Superior temporal gyrus (tissue), 1 donor: ENCODE measurements at regions not wholly inside any gene's neighbourhood (a gene's known extent, or its start where the extent isn't known, plus 50 kb on each side); places are given as distances from the start of the nearest gene placed in this dataset.

Experiments used
- DNase-seq: peaks from one replicate; pipeline ENCODE4 v3.0.0-alpha.2; 2016; ENCODE audit errors: extremely low spot score

DNA sequence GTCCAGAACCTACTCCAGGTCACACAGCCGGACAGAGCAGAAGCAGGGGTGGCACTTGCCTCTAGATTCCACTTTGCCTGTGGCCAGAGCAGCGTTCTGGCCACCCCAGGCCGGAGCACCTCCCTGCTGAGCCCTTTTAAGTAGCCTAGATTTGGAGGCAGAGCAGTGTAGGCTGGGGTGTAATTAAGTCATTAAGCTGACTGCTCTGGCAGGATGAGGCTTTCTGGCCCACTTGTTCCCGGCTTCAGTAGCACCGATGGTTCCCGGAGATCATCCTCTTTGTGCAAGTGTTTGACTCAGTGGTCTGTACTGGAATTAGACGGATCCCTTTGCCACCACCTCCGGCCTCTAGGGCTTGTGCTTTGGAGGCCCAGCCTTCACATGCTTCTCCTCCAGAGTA lies 281.9 kb upstream of the ANKRD55 start:
- DNase-seq = no peak

- no peak for DNase-seq
Measured at GRCh38 chr5:56514245-56514644, 281.1 kb upstream of the ANKRD55 start.

DNA sequence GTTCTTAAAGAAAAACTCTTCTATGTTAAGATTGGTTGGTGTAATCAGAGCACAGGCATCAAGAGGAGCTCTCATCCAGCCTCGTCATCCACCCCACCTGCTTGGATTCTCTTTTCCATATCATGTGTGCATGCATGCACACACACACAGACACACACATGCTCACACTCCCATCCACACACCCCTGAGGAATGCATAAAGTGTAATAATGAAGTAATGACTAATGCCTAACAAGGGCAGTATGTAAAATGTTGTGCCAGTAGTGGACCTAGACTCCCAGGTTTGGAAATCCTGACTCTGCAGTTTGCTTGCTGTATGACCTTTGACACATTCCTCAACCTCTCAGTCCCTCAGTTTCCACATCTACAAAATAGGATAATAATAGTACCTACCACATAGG lies 280.0 kb upstream of the ANKRD55 start:
- DNase-seq = no peak

GRCh38 chr5:56512313-56512996 lies 279.3 kb upstream of the ANKRD55 start:
- no peak for DNase-seq

- DNase-seq = no peak
Measured at GRCh38 chr5:56511326-56511841, 278.3 kb upstream of the ANKRD55 start.

DNA sequence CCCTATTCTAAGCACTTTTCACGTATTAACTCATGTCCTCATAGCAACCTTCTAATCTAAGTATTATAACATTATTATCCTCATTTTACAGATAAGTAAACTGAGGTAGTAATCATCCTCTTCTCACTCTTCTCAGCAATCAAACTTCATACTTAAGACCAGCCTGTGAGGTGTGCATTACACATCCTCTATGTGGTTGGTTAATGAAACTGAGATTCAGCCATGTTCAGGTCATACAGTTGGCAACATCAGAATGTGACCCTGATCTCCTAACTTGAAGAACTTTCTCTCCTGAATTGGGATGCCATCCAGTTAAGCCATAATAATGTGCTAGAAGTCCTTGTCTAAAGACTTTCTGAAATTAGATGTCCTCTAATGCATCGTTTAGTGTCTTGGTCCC lies 275.1 kb upstream of the ANKRD55 start:
- no peak for DNase-seq

GRCh38 chr5:56507351-56507930 lies 274.3 kb upstream of the ANKRD55 start:
- no peak for DNase-seq

DNA sequence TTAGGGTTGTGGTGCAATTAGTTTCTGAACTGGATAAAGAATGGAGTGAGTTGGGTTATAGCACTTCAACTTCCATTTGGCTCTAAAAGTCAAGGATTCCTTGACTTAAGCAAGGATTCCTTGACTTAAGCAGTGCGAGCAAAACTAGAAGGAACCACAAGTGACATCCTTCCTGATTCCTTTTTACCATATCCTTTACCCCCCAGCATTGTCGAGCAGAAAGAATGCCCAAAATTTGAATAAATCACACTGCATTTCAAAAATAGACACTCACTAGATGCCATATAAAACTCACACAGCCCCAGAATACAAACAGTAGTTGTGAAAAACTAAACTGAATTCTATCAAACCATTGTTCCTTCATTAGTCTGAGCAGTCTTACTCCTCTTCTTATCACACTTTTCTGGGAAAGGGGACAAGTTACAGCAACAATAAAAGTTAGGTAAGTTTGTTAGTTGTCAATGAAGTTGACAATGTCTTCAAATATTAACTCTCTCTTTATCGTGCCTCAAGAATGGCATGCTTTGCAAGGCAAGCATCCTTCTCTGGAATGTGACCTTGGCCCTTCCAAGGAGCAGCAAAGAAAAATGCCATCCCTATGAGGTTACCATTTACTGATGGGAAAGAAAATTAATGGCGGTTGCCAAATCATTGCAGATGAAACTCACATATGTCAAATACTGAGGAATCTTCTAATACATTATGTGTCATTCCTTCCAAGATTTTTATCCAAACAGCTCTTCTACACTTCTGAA lies 273.3 kb upstream of the ANKRD55 start:
- no peak for DNase-seq

GRCh38 chr5:56503929-56504328 lies 270.8 kb upstream of the ANKRD55 start:
- DNase-seq = no peak

- no peak for DNase-seq
Measured at GRCh38 chr5:56501781-56502557, 268.8 kb upstream of the ANKRD55 start.

DNA sequence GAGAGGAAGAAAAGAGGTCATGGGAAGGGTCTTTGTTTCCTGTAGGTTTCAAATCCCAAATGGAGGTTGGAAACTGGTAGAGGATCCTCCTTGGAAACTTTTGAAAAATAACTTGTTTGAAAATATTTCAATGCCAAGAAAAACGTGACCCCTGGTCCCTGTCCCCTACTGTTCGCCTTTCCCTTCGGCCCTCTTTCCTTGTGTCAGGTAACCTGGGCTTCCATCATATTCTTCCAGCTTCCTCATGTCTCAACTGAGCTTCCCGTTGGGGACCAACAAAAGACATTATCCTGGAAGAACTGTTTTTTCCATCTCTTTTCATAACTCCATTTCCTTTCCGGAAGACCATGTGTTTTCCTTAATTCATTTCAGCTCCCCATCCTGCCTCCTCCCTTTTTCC lies 266.8 kb upstream of the ANKRD55 start:
- DNase-seq = no peak

GRCh38 chr5:56499491-56499890 lies 266.4 kb upstream of the ANKRD55 start:
- no peak for DNase-seq

DNA sequence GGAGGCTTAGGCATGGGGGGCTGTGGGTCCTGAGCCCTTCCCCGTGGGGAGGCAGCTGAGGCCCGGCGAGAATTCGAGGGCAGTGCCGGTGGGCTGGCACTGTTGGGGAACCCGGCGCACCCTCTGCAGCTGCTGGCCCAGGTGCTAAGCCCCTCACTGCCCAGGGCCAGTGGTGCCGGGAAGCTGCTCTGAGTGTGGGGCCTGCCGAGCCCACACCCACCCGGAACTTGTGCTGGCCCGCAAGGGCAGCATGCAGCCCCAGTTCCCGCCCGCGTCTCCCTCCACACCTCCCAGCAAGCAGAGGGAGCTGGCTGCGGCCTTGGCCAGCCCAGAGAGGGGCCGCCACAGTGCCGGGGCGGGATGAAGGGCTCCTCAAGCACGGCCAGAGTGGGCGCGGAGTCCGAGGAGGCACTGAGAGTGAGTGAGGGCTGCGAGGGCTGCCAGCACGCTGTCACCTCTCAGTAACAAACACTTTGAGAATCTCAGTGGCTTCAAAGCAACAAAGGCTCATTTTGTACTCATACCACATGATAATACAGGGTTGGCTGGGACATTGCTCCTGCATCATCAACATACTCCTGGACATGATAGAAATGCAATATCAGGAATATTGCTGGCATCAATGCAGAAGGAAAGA lies 265.7 kb upstream of the ANKRD55 start:
- no peak for DNase-seq

DNA sequence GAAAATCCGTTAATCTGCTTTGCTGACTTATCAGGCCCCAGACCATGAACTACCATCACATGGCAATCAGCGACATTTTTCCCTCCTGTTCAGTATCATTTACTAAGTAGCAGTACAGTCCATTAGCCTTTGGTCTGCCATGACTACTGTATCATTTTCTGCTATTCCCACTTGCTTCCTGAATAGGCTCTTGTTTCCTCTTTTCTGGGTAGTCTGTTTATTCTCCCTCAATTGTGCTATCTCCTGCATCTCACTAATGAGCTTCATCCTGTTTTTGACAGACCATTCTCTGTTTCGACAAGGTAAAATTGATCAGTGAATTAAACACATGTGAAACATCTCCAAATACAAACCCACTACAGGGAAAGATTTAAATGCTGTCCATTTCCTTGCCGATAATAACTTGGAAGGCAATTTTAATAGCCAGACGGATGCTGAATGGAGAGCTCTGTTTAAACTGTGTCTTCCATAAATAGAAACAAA lies 263.5 kb upstream of the ANKRD55 start:
- DNase-seq = no peak

GRCh38 chr5:56494300-56494731 lies 261.2 kb upstream of the ANKRD55 start:
- no peak for DNase-seq

DNA sequence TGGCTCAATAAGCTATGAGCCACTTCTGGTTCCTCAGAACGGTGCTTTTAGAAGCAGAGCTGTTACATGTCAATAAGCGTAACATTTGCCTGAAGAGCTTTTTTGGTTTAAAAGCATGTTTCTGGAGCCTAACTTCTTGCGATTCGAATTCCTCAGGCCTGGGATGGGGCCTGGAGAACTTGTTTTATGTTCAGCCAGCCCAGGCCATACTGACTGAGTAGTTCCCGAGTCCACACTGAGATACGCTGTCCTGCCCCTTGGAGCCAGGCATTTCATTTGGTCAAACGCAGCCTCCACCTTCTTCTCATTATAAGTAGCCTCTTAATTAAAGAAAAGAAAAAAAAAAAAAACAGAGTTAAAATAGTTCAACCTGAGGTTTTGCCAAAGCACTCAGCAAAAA lies 260.6 kb upstream of the ANKRD55 start:
- no peak for DNase-seq

GRCh38 chr5:56493308-56493707 lies 260.2 kb upstream of the ANKRD55 start:
- no peak for DNase-seq

GRCh38 chr5:56492812-56493211 lies 259.7 kb upstream of the ANKRD55 start:
- DNase-seq = no peak

DNA sequence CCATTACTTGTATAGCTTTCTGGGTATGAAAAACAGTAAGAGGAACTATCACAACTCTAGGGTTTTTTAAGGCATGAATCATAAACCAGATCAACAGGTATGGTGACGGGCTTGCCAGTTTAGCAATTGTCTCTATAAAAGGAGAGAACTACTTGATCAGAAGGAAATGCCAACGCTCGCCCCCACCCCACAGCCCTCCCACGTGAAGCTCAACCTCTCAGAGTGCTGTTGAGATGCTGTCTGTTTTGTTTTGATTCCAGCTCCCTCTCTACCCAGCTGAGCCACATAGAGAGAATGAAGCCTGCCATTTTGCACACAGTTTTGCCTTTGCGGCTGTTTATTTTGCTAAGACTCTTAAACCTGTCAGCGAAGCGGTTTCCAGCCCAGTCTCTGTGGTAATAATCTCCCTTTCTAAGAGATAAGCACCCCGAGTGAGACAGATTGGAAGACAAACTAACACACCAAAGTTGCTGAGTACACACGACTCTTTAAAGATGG lies 257.9 kb upstream of the ANKRD55 start:
- DNase-seq = no peak

DNA sequence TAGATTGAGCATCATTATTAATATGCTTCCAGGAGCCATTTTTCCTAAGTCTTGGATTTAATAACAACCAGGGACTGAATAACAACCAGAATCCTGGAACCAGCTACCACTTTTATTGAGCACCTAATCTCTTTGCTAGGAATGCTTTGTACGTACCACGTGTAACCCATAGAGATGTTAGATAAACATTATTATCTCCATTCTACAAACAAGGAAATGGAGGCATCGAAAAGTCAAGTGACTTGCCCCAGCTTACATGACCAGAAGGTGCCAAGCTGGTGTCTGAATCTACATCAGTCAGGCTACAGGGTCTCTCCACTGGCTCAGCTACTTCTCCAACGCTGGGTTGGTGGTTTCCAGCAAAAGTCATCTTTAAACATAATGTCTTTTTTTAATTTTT lies 256.1 kb upstream of the ANKRD55 start:
- no peak for DNase-seq

- no peak for DNase-seq
Measured at GRCh38 chr5:56487528-56488115, 254.5 kb upstream of the ANKRD55 start.
